HepG2 (cell line): ENCODE measurements at regions not wholly inside any gene's neighbourhood (a gene's known extent, or its start where the extent isn't known, plus 50 kb on each side); places are given as distances from the start of the nearest gene placed in this dataset.

ENCODE experiments used
- BHLHE40 ChIP-seq: IDR thresholded peaks from 2 replicates; pipeline ENCODE4 v1.6.1; 2011; ENCODE audit warnings: low read length, improper control_type of control experiment
- CC2D1A ChIP-seq: sonication (generic); formaldehyde crosslinking; IDR thresholded peaks from 2 replicates; pipeline ENCODE4 v1.8.1; 2023; ENCODE audit warnings: mild to moderate bottlenecking, missing genetic modification reagents
- DR1 ChIP-seq: sonication (generic); formaldehyde crosslinking; IDR thresholded peaks from 2 replicates; pipeline ENCODE4 v1.8.0; 2021; ENCODE audit warnings: mild to moderate bottlenecking, missing genetic modification reagents, inconsistent platforms
- ISL2 ChIP-seq: sonication (generic); formaldehyde crosslinking; IDR thresholded peaks from 2 replicates; pipeline ENCODE4 v1.5.0; 2020; ENCODE audit warnings: missing genetic modification reagents
- KLF6 ChIP-seq: IDR thresholded peaks from 2 replicates; pipeline ENCODE4 v1.8.0; 2016; ENCODE audit warnings: missing biosample characterization, missing genetic modification reagents
- NFYB ChIP-seq: sonication (generic); formaldehyde crosslinking; IDR thresholded peaks from 2 replicates; pipeline ENCODE4 v1.4.0; 2020; ENCODE audit warnings: missing genetic modification reagents
- NFYC ChIP-seq: IDR thresholded peaks from 2 replicates; pipeline ENCODE4 v1.6.1; 2016; ENCODE audit warnings: missing genetic modification reagents, missing compliant biosample characterization
- PBX2 ChIP-seq: IDR thresholded peaks from 2 replicates; pipeline ENCODE4 v1.6.1; 2016; ENCODE audit warnings: control low read depth
- SMAD1 ChIP-seq: sonication (generic); formaldehyde crosslinking; IDR thresholded peaks from 2 replicates; pipeline ENCODE4 v1.4.0; 2020; ENCODE audit warnings: missing genetic modification reagents, low read depth, mild to moderate bottlenecking, borderline replicate concordance
- SYNCRIP ChIP-seq: fragments of 200-400 bp; formaldehyde crosslinking; IDR thresholded peaks from 2 replicates; pipeline ENCODE4 v1.6.1; 2018; ENCODE audit warnings: mild to moderate bottlenecking, low read depth, low read length; ENCODE audit not compliant: insufficient read depth
- THRA ChIP-seq: sonication (generic); formaldehyde crosslinking; IDR thresholded peaks from 2 replicates; pipeline ENCODE4 v1.4.0; 2020; ENCODE audit warnings: missing genetic modification reagents, borderline replicate concordance
- TOE1 ChIP-seq: sonication (generic); formaldehyde crosslinking; IDR thresholded peaks from 2 replicates; pipeline ENCODE4 v1.4.0; 2020; ENCODE audit warnings: mild to moderate bottlenecking, missing genetic modification reagents
- ZBTB7B ChIP-seq: sonication (generic); formaldehyde crosslinking; IDR thresholded peaks from 2 replicates; pipeline ENCODE4 v1.4.0; 2020; ENCODE audit warnings: missing genetic modification reagents
- ZMYM4 ChIP-seq: sonication (generic); formaldehyde crosslinking; IDR thresholded peaks from 2 replicates; pipeline ENCODE4 v1.8.1; 2023; ENCODE audit warnings: mild to moderate bottlenecking, missing genetic modification reagents
- ZNF121 ChIP-seq: sonication (generic); formaldehyde crosslinking; IDR thresholded peaks from 2 replicates; pipeline ENCODE4 v1.5.0; 2020; ENCODE audit warnings: mild to moderate bottlenecking, missing genetic modification reagents
- ZNF367 ChIP-seq: sonication (generic); formaldehyde crosslinking; IDR thresholded peaks from 2 replicates; pipeline ENCODE4 v1.4.0; 2020; ENCODE audit warnings: missing genetic modification reagents, borderline replicate concordance
- ZNF619 ChIP-seq: sonication (generic); formaldehyde crosslinking; IDR thresholded peaks from 2 replicates; pipeline ENCODE4 v1.4.0; 2020; ENCODE audit warnings: mild to moderate bottlenecking, missing genetic modification reagents
- TF ChIP-seq, protein P1 (sequence below): sonication (generic); formaldehyde crosslinking; IDR thresholded peaks from 2 replicates; pipeline ENCODE4 v1.9.0; 2021; ENCODE audit warnings: missing genetic modification reagents, borderline replicate concordance

GRCh38 chr2:163943403-163944346 lies 207.9 kb upstream of the FIGN start (continued):
- TF ChIP-seq CC2D1A (CRISPR knock-in tag) (no peak), TOE1 (CRISPR knock-in tag) (no peak; the same call in 1 of the 2 replicates), ZBTB7B (peak; percentile 64), PBX2 (0 out of 2 replicates have a peak, but pooled peaks have one; percentile 44), NFYC (no peak), THRA (CRISPR knock-in tag) (peak; percentile 55; the same call in 1 of the 2 replicates), ZNF121 (no peak), ISL2 (CRISPR knock-in tag) (peak; percentile 79), ZMYM4 (peak; percentile 58), SYNCRIP (no peak), SMAD1 (CRISPR knock-in tag) (no peak), ZNF619 (CRISPR knock-in tag) (no peak), DR1 (no peak), ZNF367 (CRISPR knock-in tag) (no peak), BHLHE40 (peak; percentile 66), NFYB (CRISPR knock-in tag) (0 out of 2 replicates have a peak, but pooled peaks have one; percentile 14), KLF6 (CRISPR knock-in tag) (no peak)
- TF ChIP-seq, protein P1, sequence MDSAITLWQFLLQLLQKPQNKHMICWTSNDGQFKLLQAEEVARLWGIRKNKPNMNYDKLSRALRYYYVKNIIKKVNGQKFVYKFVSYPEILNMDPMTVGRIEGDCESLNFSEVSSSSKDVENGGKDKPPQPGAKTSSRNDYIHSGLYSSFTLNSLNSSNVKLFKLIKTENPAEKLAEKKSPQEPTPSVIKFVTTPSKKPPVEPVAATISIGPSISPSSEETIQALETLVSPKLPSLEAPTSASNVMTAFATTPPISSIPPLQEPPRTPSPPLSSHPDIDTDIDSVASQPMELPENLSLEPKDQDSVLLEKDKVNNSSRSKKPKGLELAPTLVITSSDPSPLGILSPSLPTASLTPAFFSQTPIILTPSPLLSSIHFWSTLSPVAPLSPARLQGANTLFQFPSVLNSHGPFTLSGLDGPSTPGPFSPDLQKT (CRISPR knock-in tag), result no peak
